ENCODE measurements at regions not wholly inside any gene's neighbourhood (a gene's known extent, or its start where the extent isn't known, plus 50 kb on each side); places are given as distances from the start of the nearest gene placed in this dataset.

DNA sequence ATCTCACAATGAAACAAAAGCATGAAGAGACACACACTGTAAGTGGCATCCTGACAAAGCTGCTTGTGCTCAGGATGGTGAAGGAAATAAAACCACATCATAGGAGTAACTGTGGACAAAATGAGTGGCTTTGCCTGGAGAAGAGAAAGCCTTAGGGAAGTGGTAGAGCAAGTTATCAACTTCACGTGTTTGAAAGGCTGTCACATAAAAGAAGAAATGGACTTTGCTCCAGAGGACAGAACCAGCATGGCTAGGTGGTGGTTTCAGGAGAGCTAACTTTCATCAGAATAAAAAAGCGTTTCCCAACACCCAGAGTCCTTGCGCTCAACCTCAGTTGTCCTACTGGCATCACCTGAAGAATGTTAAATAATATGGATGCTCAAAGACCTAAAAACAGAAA, 139.9 kb downstream of the SETD4 start:
- H3K36me3 ChIP-seq (ENCODE audit: control insufficient read depth in 2 of 2, insufficient read depth in 2 of 2, low read length in 2 of 2) = no peaks in the 10 kb centered on the region
- peaks cover 7% of the 10 kb centered on the region for H3K4me1 ChIP-seq (ENCODE audit: control insufficient read depth, insufficient read depth, low read length)
- H3K4me3 ChIP-seq (ENCODE audit: low read length in 2 of 2) = no peak overlapping the region
- no peak overlapping the region for H3K27ac ChIP-seq (ENCODE audit: low read length)
- H3K27me3 ChIP-seq (ENCODE audit: control insufficient read depth in 1 of 2, insufficient read depth in 2 of 2, low read length in 2 of 2) = no peaks in the 10 kb centered on the region
- H3K9ac ChIP-seq (ENCODE audit: low read length in 2 of 2) = no peak overlapping the region
- H3K9me3 ChIP-seq (ENCODE audit: control insufficient read depth in 2 of 2, low read length in 2 of 2) = peaks cover 0 to 6% of the 10 kb centered on the region in 2 donors

DNA sequence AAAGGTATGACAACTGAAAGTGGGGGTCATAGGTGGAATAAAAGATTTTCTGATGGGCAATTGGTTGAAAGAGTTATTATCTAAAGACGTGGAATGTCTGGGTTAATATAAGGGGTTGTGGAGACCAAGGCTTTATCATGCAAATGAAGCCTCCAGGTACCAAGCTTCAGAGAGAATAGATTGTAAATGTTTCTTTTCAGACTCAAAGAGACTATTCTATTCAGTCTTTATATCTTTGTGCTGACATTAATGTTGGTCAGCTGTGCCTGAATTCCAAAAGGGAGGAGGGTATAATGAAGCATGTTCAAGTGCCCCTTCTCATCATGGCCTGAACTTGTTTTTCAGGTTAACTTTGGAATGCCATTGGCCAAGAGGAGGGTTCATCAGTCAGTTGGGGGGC, 145.3 kb downstream of the SETD4 start:
- Histone ChIP-seq H3K4me1 (ENCODE audit: control insufficient read depth, insufficient read depth, low read length) (no peaks in the 10 kb centered on the region), H3K9ac (ENCODE audit: low read length in 2 of 2) (no peak overlapping the region), H3K36me3 (ENCODE audit: control insufficient read depth in 2 of 2, insufficient read depth in 2 of 2, low read length in 2 of 2) (no peaks in the 10 kb centered on the region), H3K27ac (ENCODE audit: low read length) (no peak overlapping the region), H3K9me3 (ENCODE audit: control insufficient read depth in 2 of 2, low read length in 2 of 2) (peaks cover 0 to 6% of the 10 kb centered on the region in 2 donors), H3K4me3 (ENCODE audit: low read length in 2 of 2) (no peak overlapping the region), H3K27me3 (ENCODE audit: control insufficient read depth in 1 of 2, insufficient read depth in 2 of 2, low read length in 2 of 2) (no peaks in the 10 kb centered on the region)

DNA sequence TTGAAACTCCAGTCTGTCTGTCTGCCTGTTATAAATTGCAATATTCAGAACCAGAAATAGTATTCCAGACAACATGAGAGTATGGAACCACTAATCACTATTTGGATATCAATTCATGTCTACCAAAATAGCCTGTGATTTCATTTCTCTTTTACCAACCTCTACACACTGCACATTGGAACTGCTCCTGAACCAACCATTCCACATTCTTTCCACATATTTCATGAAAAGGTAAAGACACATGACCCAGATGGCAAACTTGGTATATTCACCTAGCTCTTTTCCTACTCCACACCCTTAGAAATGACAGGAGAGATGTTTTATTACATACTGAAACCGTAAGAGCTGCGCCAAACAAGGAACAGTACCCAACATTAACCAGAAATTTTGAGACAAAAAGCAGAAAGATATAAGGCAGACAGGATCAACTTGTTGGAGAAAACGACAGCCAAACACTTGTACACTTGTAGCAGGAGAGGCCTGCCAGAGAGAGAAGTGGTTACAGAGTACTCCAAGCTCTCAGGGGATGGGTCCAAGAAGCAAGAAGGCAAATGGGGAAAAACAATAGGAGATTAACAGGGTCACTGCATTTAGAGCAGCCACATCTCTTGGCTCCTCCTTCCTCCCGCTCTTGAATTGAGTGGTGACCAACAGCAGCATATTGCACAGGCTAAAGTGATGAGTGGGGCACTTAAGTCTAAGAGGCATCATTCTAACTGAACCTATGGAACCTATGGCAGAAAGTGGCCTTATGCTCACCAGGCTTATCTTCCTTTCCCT, 148.7 kb downstream of the SETD4 start:
- H3K4me3 ChIP-seq (ENCODE audit: low read length in 2 of 2) = no peak overlapping the region
- H3K9me3 ChIP-seq (ENCODE audit: control insufficient read depth in 2 of 2, low read length in 2 of 2) = no peaks in the 10 kb centered on the region
- H3K36me3 ChIP-seq (ENCODE audit: control insufficient read depth in 2 of 2, insufficient read depth in 2 of 2, low read length in 2 of 2) = no peaks in the 10 kb centered on the region
- H3K27me3 ChIP-seq (ENCODE audit: control insufficient read depth in 1 of 2, insufficient read depth in 2 of 2, low read length in 2 of 2) = no peaks in the 10 kb centered on the region
- H3K27ac ChIP-seq (ENCODE audit: low read length) = no peak overlapping the region
- H3K9ac ChIP-seq (ENCODE audit: low read length in 2 of 2) = no peak overlapping the region
- no peaks in the 10 kb centered on the region for H3K4me1 ChIP-seq (ENCODE audit: control insufficient read depth, insufficient read depth, low read length)

DNA sequence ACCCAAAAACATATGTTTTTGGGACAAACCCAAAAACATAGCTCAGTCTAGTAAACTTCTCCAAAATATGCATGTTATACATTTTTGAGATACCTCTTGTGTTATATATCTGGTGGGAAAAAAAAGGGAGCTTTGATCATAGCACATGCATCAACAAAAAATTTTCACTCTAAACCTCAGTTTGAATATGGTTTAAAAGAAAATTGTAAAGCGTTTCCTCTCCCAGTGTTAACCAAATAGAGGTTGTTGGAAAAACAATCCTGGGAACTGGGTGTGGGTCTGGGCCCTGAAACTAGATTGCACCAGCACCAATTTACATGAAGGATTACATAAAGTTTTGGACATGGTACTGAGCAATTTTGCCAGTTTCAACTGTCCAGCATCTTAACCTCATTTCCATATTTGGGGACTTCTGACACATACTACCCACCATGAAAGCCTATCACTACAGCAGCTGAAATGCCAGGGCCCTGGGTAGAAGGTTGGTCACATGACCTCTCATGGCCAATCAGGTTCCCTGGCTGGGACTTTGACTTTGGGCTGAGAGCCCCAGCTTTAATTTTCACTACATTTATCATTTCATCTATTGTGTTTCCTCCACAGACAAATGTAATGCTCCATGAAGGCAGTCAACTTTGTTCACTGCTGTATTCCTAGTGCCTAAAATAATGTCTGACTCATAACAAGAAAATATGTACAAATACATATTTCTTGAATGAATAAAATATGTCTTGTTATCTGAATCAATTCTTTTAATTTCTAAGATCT, 150.7 kb downstream of the SETD4 start:
- H3K4me3 ChIP-seq (ENCODE audit: low read length in 2 of 2) = no peak overlapping the region
- no peak overlapping the region for H3K9ac ChIP-seq (ENCODE audit: low read length in 2 of 2)
- no peak overlapping the region for H3K27ac ChIP-seq (ENCODE audit: low read length)
- no peaks in the 10 kb centered on the region for H3K9me3 ChIP-seq (ENCODE audit: control insufficient read depth in 2 of 2, low read length in 2 of 2)
- H3K4me1 ChIP-seq (ENCODE audit: control insufficient read depth, insufficient read depth, low read length) = no peaks in the 10 kb centered on the region
- no peaks in the 10 kb centered on the region for H3K36me3 ChIP-seq (ENCODE audit: control insufficient read depth in 2 of 2, insufficient read depth in 2 of 2, low read length in 2 of 2)
- H3K27me3 ChIP-seq (ENCODE audit: control insufficient read depth in 1 of 2, insufficient read depth in 2 of 2, low read length in 2 of 2) = no peaks in the 10 kb centered on the region

DNA sequence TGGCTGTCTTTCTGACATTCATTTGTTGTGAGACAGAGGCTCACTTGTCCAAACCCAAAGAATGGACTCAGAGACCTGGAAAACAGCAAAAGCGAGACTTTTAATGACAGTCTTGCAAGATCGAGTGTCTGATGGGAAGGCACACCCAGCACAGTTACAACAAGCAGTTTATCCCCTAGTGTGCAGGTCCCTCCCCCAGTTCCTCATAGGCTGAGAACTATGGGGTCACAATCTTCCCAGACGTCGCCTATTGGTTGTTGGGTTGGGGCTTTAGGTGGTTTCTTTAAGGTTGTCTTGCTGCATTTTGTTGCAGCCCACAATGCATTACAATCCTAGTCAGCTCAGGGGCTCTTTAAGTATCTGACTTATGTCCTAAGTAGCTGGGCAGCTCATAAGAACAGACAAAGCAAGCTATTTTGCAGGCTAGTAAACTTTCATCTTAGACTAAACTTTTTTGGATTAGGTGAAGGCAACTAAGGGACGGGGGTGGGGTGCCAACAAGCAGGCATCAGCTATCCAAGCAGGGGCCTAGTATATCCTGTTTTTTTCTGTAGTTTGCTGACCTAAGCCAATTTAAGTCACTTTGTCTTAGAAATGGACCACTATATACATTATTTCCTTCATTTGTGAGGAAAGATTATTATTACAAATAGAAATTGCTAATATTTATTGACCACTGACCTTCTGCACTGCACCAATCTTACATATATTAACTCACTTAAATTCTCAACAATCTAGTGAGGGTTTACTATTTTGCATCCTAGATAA, 151.8 kb downstream of the SETD4 start:
- Histone ChIP-seq H3K9me3 (ENCODE audit: control insufficient read depth in 2 of 2, low read length in 2 of 2) (no peaks in the 10 kb centered on the region), H3K27ac (ENCODE audit: low read length) (no peak overlapping the region), H3K36me3 (ENCODE audit: control insufficient read depth in 2 of 2, insufficient read depth in 2 of 2, low read length in 2 of 2) (no peaks in the 10 kb centered on the region), H3K9ac (ENCODE audit: low read length in 2 of 2) (no peak overlapping the region), H3K27me3 (ENCODE audit: control insufficient read depth in 1 of 2, insufficient read depth in 2 of 2, low read length in 2 of 2) (no peaks in the 10 kb centered on the region), H3K4me1 (ENCODE audit: control insufficient read depth, insufficient read depth, low read length) (no peaks in the 10 kb centered on the region), H3K4me3 (ENCODE audit: low read length in 2 of 2) (no peak overlapping the region)

DNA sequence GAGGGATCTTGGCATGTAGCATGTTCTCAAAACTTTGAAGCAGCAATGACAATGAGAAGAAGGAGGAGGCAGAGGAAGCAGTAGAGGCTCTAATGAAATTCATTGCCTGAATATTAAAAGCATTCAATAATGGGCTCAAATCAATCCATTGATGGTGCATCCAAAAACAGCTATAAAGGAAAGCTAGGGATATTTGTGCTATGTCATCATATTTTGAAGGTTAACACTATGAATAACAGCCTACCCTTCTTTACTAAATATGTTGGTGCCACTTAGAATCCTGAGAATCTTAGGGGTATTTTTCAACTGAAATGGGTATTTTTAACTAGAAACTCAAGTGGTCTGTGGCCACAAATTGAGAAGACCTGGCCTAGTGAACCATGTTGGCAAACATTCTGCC, 153.7 kb downstream of the SETD4 start:
- H3K9ac ChIP-seq (ENCODE audit: low read length in 2 of 2) = no peak overlapping the region
- H3K27me3 ChIP-seq (ENCODE audit: control insufficient read depth in 1 of 2, insufficient read depth in 2 of 2, low read length in 2 of 2) = no peaks in the 10 kb centered on the region
- H3K36me3 ChIP-seq (ENCODE audit: control insufficient read depth in 2 of 2, insufficient read depth in 2 of 2, low read length in 2 of 2) = no peaks in the 10 kb centered on the region
- H3K4me1 ChIP-seq (ENCODE audit: control insufficient read depth, insufficient read depth, low read length) = no peaks in the 10 kb centered on the region
- no peak overlapping the region for H3K4me3 ChIP-seq (ENCODE audit: low read length in 2 of 2)
- no peak overlapping the region for H3K27ac ChIP-seq (ENCODE audit: low read length)
- H3K9me3 ChIP-seq (ENCODE audit: control insufficient read depth in 2 of 2, low read length in 2 of 2) = no peaks in the 10 kb centered on the region

DNA sequence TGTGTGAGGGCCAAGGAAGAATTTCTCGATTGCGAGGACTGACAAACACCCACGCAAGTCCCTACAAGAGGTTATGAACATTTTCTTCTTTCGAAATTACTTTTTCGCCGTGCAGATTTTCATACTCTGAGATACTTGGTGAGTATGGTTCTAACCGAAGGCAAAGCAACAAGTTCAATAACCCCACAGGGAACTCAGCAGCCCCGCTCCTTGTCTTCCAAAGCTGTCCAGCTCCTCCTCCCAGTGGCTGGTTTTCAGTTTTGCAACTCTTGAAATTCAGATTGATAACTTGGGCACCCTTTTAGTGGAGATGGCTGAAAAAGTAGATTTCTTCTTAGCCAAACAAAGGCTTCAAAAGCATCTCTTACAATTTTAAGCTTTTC, 154.4 kb downstream of the SETD4 start:
- H3K9me3 ChIP-seq (ENCODE audit: control insufficient read depth in 2 of 2, low read length in 2 of 2) = no peaks in the 10 kb centered on the region
- no peaks in the 10 kb centered on the region for H3K27me3 ChIP-seq (ENCODE audit: control insufficient read depth in 1 of 2, insufficient read depth in 2 of 2, low read length in 2 of 2)
- H3K36me3 ChIP-seq (ENCODE audit: control insufficient read depth in 2 of 2, insufficient read depth in 2 of 2, low read length in 2 of 2) = no peaks in the 10 kb centered on the region
- no peaks in the 10 kb centered on the region for H3K4me1 ChIP-seq (ENCODE audit: control insufficient read depth, insufficient read depth, low read length)
- no peak overlapping the region for H3K9ac ChIP-seq (ENCODE audit: low read length in 2 of 2)
- H3K4me3 ChIP-seq (ENCODE audit: low read length in 2 of 2) = no peak overlapping the region
- H3K27ac ChIP-seq (ENCODE audit: low read length) = no peak overlapping the region

DNA sequence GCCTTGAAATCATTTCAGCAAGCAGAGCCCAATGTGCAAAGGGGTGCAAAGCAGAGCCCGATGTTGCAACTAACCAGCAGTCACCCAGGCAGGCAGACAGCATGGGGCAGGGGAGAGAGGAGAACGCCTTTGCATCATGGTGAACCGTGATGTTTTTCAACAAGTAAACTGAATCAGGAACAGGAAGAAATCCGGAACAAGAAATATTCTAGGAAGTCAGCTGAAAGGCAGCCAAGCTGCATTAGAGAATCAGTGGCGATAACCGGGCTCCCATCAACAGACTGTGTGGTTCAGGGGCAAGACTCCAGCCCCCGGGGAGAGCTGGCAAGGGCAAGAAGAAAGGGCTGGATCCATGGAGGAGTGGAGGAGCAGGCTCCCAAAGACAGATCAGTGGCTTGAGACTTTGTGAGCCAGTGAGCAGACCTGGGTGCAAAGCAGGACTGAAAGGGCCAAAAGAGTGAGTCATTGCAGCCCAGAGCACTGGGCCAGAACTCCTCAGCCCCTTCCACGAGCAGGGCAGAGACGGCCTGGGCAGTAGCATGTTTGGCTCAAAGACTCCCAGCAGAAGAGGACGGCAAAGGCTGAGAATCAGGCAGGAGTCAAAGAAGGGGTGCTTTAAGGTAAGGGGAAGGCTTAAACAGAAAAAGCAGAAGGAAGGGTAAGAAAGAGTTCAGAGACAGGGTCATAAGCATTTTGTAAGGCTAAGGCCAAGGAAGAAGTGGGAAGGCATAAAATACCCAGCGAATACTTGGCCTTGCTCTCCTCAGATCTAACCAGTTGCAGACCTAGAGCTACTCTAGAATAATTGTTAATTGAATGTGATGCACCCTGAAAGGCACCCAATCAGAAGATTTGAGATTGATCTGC, 155.0 kb downstream of the SETD4 start:
- no peak overlapping the region for H3K4me3 ChIP-seq (ENCODE audit: low read length in 2 of 2)
- H3K36me3 ChIP-seq (ENCODE audit: control insufficient read depth in 2 of 2, insufficient read depth in 2 of 2, low read length in 2 of 2) = no peaks in the 10 kb centered on the region
- H3K27ac ChIP-seq (ENCODE audit: low read length) = no peak overlapping the region
- no peak overlapping the region for H3K9ac ChIP-seq (ENCODE audit: low read length in 2 of 2)
- H3K9me3 ChIP-seq (ENCODE audit: control insufficient read depth in 2 of 2, low read length in 2 of 2) = no peaks in the 10 kb centered on the region
- H3K4me1 ChIP-seq (ENCODE audit: control insufficient read depth, insufficient read depth, low read length) = no peaks in the 10 kb centered on the region
- H3K27me3 ChIP-seq (ENCODE audit: control insufficient read depth in 1 of 2, insufficient read depth in 2 of 2, low read length in 2 of 2) = no peaks in the 10 kb centered on the region

DNA sequence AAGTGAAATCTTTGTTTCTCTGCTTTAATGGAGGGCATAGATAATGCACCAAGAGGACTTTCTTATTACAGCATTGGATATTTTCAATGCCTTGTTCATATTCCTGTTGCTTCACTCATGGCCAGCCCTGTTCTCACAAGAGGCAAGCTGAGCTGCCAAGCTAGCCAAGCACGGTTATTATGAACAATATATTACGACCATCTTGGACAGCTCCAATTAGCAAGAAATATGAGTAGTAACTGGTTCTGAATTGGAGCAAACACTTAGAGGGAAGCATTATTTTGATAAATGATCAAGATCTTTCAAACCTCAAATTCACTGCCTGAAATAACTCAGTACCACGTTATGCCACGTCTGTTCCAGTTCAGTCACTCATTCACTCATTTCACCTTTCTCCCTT, 159.8 kb downstream of the SETD4 start:
- Histone ChIP-seq H3K27ac (ENCODE audit: low read length) (no peak overlapping the region), H3K27me3 (ENCODE audit: control insufficient read depth in 1 of 2, insufficient read depth in 2 of 2, low read length in 2 of 2) (peaks cover 0 to 3% of the 10 kb centered on the region in 2 donors), H3K4me3 (ENCODE audit: low read length in 2 of 2) (no peak overlapping the region), H3K9me3 (ENCODE audit: control insufficient read depth in 2 of 2, low read length in 2 of 2) (no peaks in the 10 kb centered on the region), H3K9ac (ENCODE audit: low read length in 2 of 2) (no peak overlapping the region), H3K36me3 (ENCODE audit: control insufficient read depth in 2 of 2, insufficient read depth in 2 of 2, low read length in 2 of 2) (no peaks in the 10 kb centered on the region), H3K4me1 (ENCODE audit: control insufficient read depth, insufficient read depth, low read length) (no peaks in the 10 kb centered on the region)

DNA sequence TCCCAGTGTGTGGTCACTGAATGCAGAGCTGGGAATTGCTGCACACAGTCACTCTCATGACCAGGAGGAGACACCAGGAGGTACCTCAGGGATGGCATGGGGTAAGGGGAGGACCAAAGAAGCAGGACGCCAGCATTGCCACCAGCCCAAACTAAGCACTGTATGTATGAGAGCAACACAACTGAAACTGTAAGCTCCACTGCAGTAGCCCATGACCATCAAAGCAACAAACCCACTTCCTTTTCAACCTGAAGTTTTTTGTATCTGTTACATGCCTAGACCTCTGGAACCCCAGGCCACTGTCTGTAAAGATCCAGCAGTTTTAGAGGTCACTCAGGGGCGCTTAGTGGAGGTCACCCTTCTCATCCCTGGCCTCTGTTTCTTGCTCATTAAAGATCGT, 164.3 kb downstream of the SETD4 start:
- no peaks in the 10 kb centered on the region for H3K4me1 ChIP-seq (ENCODE audit: control insufficient read depth, insufficient read depth, low read length)
- peaks cover 0 to 3% of the 10 kb centered on the region in 2 donors for H3K27me3 ChIP-seq (ENCODE audit: control insufficient read depth in 1 of 2, insufficient read depth in 2 of 2, low read length in 2 of 2)
- no peak overlapping the region for H3K4me3 ChIP-seq (ENCODE audit: low read length in 2 of 2)
- H3K36me3 ChIP-seq (ENCODE audit: control insufficient read depth in 2 of 2, insufficient read depth in 2 of 2, low read length in 2 of 2) = no peaks in the 10 kb centered on the region
- H3K27ac ChIP-seq (ENCODE audit: low read length) = no peak overlapping the region
- H3K9me3 ChIP-seq (ENCODE audit: control insufficient read depth in 2 of 2, low read length in 2 of 2) = no peaks in the 10 kb centered on the region
- H3K9ac ChIP-seq (ENCODE audit: low read length in 2 of 2) = no peak overlapping the region
